GM18517 (cell line): ENCODE measurements at regions not wholly inside any gene's neighbourhood (a gene's known extent, or its start where the extent isn't known, plus 50 kb on each side); places are given as distances from the start of the nearest gene placed in this dataset.
"Not testable (repeated sequence)": the region's sequence is repeated elsewhere in the genome, so short reads cannot be mapped to it uniquely, and the experiment has no call there.

ENCODE experiments used
- ATAC-seq: cut with Tn5 transposase; IDR thresholded peaks from one replicate; pipeline ENCODE4 v1.9.1; 2021; ENCODE audit warnings: mild to moderate bottlenecking, moderate library complexity; ENCODE audit not compliant: unreplicated experiment

DNA sequence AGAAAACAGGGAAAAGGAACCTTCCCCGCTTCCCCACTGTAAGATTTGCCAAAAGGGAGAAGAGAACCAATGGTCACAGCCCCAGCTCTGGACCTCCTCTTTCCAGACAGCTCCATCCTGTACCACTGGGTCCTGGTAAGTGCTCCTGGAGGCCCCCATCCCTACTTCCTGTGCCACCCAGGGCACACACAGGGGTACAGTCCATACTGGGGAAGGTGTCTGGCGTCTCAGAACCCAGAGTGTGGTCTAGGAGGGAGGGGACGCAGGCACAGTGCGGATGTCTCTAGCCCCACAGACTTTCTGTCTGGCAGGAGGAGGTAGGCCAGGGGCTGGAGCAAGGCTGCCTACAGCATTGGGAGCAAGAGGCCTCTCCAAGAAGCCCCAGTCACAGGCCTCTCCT lies 213.3 kb upstream of the IGFBP3 start:
- ATAC-seq: no peak

DNA sequence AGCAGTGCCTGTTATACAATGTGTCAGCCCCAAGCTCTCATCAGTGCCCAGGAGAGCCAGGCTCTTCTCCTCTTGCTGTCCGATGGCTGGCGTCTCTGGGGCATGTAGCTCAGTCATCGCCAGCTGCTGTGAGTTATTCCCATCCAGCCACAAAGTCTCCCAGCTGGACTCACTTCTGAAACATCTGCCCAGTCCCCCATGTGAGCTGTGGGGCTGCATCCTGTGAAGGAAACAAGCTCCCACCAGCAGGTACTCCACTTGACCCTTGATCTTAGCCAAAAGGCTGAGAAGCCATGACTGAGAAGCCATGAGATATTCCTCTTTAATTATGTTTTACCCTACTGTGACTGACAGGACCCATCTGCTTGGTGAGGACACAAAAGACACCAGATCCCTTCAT lies 212.7 kb upstream of the IGFBP3 start:
- no peak for ATAC-seq

DNA sequence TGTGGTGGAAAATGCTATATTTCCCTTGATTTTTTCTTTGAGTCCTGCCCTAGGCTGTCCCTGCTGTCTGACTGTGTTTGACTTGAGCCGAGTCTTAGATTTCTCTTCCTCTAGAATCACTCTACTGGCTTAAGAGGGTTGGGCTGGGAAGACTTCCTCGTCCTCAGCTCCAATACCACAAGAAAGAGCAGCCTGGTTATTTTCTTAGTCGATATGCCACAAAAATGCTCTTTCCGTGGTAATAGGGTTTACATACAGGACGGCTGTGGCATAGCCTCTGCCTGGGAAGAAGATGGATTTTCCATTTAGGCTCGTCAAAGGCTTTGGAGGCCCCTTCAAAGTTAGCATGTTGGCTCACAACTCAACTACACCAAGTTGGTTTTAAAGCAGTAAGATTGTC lies 212.0 kb upstream of the IGFBP3 start:
- ATAC-seq: no peak

DNA sequence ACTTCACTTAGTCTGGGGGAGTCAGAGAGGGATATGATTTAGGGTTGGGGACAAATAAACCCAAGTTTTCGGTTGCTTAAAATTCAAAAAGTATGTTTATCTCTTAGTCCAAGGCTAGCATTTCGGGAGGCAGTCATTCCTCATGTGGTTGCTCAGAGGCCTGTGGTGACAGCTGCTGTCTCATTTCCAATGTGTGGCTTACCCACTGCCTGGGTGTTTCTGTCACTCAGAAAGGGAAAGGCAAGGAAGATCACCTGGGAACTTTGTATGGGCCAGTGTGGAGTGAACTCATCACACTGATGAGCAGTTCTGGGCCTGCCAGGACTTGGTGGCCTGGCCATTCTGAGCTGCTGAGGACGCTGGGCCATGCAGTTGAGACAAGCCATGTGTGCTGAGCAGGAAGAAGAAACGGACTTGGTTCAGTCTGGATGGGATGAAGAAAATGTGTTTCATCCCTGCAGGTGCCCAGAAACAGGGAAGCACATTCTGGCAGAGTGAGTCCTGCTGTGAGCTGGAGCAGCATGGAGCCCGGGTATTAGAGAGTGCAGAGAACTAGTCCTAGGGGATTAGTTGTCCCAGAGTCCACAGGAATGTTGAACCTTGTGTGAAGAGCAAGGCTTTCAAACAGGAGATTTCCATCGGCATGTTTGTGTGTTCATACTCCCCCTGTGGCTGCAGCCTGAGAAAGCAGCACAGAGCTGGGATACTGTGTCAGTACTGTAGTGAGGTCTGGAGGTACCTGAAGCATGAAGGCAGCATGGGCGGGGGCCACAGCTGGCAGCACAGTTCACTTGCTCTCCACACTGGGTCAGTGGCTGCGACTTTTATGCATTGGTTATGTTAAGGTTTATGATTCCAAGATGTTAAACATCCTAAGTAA lies 211.1 kb upstream of the IGFBP3 start:
- ATAC-seq: no peak

DNA sequence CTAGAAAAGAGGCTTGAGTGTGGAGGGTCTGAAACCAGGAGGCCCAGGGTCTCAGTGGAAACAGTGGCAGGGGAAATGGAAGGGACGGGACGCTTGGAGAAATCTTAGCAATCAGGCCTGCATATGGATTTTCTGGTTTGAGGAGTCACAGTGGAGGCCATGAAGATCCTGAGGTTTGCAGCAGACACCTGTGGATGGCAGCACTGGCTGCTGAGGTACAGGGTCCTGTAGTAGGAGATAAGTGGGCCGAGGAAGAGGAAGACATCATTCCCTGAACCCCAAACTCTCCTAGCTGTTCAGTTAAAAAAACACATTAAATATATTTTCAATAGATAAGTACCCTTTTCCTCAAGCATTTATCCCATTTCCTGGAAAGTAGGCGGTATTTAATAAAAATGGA lies 208.8 kb upstream of the IGFBP3 start:
- ATAC-seq: no peak

DNA sequence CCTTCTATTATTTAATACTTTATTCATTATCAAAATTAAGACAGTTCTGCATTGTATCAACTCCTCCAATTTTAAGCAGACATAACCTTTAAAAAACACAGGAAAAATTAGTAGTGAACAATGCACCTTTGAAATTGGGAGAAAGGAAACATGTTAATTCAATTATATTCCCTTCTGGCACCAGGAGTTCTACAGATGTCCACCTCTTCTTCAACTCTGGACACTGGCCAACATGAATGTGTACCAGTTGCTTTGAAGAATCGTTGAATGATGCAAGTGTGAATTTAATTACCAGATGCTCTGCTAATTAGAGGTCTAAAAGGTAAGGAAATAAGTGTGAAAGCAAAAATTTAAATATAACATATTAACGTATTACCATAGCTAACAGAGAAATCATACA lies 206.7 kb upstream of the IGFBP3 start:
- ATAC-seq: no peak

DNA sequence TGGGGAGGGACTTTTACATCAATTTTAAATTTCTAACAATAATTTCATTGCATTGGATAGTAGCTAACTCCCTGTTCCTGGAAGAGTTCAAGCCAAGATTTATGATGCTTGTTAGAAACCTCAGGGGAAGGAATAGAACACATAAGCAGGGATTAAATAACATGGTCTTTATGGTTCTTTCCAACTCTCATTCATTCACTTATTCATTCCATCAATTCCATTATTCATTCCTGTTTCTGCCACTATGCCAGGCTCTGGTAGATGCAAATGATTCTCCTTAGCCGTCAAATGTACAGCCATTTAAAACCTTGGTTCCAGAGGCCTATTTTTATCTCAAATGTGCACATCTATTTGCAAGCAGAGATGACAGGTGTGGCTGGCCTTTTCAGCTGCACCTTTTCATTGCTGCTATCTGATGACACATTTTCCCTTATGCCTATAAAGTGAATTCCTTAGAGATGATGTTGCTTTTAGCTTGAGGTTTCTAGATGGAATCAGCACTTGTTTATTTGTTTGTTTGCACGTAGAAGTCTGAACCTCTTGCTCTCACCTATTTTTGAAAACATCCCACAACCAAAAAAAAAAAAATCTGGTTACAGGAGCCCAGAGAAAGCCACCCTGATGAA lies 205.7 kb upstream of the IGFBP3 start:
- no peak for ATAC-seq

DNA sequence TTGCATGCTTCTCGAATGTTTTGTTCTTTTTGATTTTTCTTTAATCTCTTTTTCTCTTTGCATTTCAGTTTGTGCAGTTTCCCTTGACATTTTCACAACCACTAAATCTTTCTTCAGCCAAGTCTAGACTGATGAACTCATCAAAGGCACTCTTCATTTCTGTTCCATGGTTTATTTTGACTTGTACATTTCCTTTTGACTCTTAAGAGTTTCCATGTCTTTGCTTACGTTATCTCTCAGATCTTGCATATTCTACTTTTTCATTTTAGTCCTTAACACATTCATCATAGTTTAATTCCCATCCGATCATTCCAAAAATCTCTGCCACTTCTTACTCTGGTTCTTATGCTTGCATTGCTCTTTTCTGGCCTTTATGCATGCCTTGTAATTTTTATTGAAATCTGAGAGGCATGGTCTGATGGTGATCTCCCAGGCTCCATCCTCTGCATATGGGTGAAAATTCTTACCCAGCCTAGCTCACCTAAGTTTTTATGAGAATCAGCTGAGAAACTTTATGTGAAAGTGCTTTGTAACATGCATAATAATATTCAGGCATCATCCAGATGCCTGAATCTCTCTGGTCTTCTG lies 202.8 kb upstream of the IGFBP3 start:
- no peak for ATAC-seq

DNA sequence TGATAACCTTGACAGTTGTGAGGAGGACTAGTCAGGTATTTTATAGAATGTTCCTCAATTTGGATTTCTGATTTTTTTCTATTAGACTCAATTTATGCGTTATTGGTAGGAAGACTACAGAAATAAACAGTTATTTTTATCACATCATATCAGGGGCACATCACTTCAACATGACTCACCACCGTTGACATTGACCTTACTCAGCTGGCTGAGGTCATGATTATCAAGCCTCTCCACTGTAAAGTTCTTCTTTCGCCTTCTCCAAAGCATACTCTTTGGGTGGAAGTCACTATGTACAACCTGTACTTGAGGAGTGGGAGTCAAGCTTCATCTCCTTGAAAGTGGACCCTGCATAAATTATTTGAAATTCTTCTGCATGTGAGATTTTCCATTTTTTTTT lies 194.3 kb upstream of the IGFBP3 start:
- no peak for ATAC-seq

DNA sequence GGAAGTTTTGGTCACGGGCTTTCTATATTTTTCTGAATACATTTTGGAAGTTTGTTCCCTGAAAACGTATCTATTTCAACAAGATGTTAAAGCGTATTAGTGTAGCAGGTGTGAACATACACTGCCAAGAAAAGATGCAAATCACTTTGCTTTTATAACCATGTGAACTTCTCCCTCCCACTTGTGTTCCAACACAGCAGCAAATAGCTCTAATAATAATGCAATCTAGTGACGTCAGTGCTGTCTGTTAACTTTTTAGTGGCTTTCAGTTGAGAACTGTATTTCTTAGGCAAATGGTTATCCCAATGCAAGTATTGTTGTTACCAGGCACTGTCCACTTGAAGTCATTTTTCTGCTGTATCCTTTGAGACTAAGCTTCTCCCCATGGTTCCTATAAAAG lies 188.4 kb upstream of the IGFBP3 start:
- ATAC-seq: no peak

DNA sequence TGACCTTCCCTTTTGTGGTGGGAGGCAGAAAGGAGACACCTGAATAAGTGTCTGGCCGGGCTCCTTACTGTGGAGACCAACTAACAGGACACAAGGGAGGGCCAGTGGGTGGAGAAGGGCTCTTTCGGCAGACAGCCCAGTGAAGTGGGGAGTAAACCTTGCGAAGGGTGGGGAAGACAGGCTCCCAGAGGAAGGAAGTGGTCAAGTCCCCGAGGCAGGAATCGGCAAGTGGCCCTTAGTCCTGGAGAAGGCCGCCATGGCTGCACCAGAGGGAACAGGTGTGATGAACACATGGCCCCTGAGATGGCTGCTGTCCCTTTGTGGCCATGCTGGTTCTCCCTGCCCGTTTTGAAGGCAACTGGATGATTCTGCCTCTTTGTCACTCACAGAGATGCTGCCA lies 187.2 kb upstream of the IGFBP3 start:
- no peak for ATAC-seq

DNA sequence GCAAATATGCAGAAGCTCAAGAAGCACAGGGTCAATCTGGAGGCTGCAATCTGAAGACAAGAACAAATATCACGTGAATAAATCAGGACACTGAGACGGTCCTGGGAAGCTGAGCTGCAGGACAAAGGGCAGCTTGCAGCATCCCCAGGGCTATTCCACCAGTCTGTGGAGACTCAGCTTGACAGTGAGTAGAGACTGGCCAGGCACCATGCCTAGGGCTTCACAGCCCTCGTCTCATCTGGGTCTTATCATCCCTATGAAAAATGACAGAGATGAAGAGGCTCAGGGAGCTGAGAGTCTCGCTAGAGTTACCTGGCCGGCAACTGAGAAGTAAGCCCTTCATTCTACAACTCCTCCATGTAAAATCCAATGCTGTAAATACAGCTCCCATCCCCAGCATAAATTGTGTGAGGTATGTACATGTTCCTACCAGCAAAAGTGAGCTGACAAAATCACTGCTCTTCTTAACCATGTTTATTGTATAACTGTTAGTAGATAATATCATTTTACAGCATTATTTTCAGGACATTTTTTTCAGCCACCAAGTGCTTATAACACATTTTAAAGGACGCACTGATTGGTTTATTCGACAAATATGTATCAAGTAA lies 186.6 kb upstream of the IGFBP3 start:
- ATAC-seq: no peak

DNA sequence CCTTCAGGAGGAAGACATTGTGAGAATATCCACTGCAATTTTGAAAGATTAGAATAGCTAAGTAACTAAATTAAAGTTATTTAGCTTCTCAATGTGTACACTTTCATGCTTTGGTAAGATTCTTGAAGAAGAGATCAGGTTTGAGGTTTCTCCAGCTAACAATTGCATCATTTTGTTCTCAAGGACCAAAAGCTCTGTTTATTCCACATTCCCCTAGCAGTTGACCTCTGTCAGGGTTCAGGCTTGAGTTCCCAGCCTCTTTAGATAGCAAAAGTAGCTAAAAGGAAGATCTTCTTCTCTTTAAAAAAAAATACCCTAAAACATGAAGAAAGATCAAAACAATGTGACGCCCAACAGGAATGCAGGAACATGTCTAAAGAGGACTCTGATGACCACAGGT lies 179.4 kb upstream of the IGFBP3 start:
- no peak for ATAC-seq

DNA sequence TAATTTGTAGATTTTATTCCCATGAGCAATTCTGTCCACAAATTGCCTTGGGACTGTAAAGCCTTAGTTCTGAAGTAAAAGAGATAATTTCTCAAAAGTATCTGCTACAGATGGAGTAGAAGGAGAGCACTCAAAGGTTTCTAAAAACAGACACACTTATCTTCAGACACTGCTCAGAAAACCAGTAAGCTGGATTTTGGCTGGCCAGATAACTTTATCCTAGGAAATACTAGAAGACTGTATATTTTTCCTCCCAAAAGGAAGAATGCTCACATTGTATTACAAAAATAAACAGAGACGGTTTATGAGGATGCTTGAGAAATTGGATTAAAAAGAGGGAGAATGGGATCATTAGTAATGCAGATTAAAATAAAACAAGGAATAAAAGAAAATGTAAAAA lies 178.0 kb upstream of the IGFBP3 start:
- no peak for ATAC-seq

DNA sequence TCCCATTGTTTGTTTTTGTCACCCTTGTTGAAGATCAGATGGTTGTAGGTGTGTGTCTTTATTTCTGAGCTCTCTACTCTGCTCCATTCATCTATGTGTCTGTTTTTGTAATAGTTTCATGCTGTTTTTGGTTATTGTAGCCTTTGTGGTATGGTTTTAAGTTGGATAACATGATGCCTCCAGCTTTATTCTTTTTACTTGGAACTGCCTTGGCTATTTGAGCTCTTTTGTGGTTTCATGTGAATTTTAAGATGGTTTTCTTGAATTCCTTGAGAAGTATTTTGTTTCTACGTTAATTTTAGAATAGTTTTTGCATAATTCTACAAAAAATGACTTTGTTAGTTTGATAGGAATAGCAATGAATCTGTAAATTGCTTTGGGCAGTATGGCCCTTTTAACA lies 170.0 kb upstream of the IGFBP3 start:
- ATAC-seq: no peak

DNA sequence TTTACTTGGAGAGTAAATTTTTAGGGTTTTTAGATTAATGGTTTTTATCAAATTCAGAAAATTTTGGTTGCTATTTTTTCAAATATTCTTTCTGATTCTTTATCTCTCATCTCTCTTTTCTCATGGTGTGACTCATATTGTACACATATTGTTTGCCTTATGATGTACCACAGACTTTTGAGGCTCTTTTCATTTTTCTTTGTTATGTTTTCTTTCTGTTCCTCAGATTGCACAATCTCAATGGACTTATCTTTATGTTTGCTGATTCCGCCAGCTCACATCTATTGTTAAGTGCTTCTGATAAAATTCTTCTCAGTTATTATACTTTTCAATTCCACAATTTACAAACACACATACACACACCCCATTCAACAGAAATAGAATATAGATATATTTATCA lies 168.2 kb upstream of the IGFBP3 start:
- ATAC-seq: no peak

DNA sequence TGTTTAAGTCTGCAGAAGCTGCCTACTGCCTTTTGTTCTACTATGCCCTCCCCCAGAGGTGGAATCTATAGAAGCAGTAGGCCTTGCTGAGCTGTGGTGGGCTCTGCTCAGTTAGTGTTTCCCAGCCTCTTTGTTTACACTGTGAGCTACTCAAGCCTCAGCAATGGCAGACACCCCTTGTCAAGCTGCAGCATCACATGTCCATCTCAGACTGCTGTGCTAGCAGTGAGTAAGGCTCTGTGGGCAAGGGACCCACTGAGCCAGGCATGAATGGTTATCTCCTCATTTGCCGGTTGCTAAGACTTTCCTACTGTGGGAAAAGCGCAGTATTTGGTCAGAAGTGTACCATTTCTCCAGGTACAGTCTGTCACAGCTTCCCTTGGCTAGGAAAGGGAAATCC lies 167.4 kb upstream of the IGFBP3 start:
- ATAC-seq: not testable (repeated sequence)

DNA sequence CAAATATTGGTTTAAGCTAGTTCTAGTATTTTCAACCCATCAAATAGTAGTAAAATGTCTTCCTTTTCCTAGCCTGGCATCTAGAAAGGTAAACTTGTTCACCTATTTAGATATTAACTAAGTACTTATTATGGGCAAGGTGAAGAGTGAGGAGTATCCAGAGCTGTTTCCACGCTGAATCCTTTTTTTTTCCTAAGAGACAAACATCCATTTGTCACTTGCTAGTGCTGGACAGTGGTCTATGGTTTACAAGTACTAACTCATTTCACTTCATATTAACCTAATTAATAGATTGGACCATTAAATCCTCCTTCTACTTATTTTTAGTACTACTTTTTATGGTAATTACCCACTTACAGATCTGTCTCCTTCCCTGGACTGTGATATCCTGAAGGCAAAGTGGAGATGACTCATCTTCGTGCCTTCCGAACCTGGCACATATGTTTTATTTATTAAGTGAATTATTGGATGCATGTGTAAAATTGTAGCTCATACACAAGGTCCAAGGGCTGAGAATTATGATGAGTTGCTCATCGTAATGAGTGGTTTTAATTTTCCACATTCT lies 159.6 kb upstream of the IGFBP3 start:
- no peak for ATAC-seq

DNA sequence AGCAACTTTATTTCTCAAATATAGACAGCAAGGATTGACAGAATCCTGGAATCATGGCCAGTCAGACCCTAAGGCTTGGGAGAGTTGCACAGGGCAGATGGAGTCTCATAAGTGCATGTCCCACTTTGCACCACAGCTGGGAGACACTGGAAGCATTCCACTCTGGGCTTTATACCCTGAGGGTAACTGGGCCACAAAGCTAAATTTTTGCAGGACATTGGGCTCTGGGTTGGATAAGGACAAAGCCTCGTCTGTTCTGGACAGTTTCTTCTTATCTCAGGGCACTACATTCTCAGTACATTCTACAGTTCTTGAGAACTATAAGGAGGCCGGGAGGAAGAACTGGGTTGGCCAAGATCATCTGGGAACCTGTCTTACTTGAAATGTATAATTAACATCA lies 158.3 kb upstream of the IGFBP3 start:
- no peak for ATAC-seq

DNA sequence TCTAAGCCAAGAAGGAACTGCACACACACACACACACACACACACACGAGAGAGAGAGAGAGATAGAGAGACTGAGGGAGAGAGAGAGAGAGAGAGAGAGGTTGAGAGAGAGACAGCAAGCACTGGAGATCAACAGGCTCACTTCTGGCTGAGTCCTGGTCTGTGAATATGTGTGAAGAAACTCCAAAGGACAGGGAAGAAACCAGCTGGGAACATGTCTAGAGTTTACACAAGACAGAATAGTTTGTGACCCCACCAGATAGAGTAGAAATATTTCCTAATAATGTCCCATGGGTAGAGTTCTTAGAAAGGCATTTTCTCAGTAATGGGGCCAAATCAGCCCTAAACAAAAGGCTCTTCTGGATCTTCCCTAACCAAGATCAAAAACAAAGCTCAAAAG lies 155.5 kb upstream of the IGFBP3 start:
- ATAC-seq: no peak

DNA sequence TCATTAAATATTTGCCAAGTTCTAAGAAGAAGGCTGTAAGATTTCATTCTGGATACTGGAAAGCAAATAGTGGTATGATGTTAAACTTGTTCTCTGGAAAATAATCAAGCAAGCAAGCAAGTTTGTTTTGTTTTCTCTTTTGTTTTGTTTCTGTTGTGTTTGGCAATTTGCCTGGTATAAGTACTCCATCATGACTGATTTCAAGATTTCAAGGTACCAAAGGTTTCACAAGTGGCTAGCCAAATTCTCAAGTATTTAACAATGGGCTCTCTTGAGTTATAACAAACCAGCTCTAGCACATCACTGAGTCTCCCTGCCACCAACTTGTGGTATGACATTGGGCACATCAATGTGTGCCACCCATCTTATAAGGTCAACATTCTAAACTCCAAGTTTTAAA lies 151.7 kb upstream of the IGFBP3 start:
- ATAC-seq: no peak

DNA sequence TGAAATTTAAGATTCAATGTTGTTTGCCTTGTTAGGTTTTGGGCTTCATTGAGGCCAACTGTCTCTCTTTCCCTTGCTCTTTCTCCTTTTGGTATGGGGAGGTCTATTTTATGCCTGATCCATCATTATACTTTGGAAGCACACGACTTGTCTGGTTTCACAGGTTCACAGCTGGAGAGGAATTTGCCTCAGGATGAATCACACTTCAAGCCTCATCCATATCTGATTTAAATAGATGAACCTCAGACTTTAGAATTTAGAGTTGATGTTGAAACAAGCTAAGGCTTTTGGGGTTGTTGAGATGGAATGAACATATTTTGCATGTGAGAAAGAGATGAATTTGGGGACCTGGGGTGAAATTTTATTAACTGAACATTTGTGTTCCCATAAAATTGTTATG lies 150.5 kb upstream of the IGFBP3 start:
- ATAC-seq: no peak
